HepG2 (cell line): ENCODE measurements at regions not wholly inside any gene's neighbourhood (a gene's known extent, or its start where the extent isn't known, plus 50 kb on each side); places are given as distances from the start of the nearest gene placed in this dataset.

ENCODE experiments used
- ATAC-seq: fragments of 200-7000 bp; cut with Tn5 transposase; 3 replicates; pipeline ENCODE4 v1.9.1; 2020; ENCODE audit warnings: mild to moderate bottlenecking, moderate library complexity
- BruUV-seq: library from RNA; stranded (reverse); fragments of 400-500 nt; replicated peaks from 2 replicates; lab custom pipeline; 2021; lab: Mats Ljungman, UMichigan
- CTCF ChIA-PET: fragments of 300-600 bp; formaldehyde crosslinking; extraction: SDS; loops from one replicate; lab custom pipeline; 2021; ENCODE audit warnings: low total read pairs, inconsistent platforms, low intra/inter-chr PET ratio; lab: Yijun Ruan, JAX
- POLR2A ChIA-PET: fragments of 350-600 bp; sonication (Branson Sonifier 250); formaldehyde crosslinking; loops from one replicate; lab custom pipeline; 2020; ENCODE audit warnings: antibody characterized with exemption, inconsistent platforms; lab: Yijun Ruan, JAX
- DNase-seq: peaks from one replicate; pipeline ENCODE4 v3.0.0-alpha.2; 2015; ENCODE audit warnings: low spot score
- FAIRE-seq: peaks from 3 replicates; lab custom pipeline; 2011; peaks lifted over from hg19 to GRCh38; lab: Jason Lieb, UNC
- H2AFZ ChIP-seq: one replicate; pipeline ENCODE4 v1.6.1; 2011; ENCODE audit warnings: low read length, inconsistent platforms
- H3K27ac ChIP-seq: fragments of 300-600 bp; 3 replicates; pipeline ENCODE4 v1.8.0; 2011; ENCODE audit warnings: mixed run types, mild to moderate bottlenecking, mixed read lengths, low read length, inconsistent platforms; ENCODE audit not compliant: insufficient read depth; ENCODE audit errors: extremely low read length
- H3K27me3 ChIP-seq, 2 experiments: fragments of 200-600 bp in 1 of 2; 2 replicates in 1 of 2; 3 replicates in 1 of 2; pipeline versions ENCODE4 v1.6.0 to v1.8.0; 2011; ENCODE audit warnings: low read length in 2 of 2, mild to moderate bottlenecking in 2 of 2, moderate library complexity in 2 of 2, inconsistent platforms in 1 of 2; ENCODE audit not compliant: insufficient read depth in 2 of 2, control insufficient read depth in 1 of 2
- H3K36me3 ChIP-seq, 2 experiments: fragments of 200-600 bp in 1 of 2; replicated peaks in 1 of 2; 2 replicates in 1 of 2; 3 replicates in 1 of 2; pipeline versions ENCODE4 v1.5.1 to v1.8.0; 2011; ENCODE audit warnings: low read length in 2 of 2, inconsistent platforms in 1 of 2; ENCODE audit not compliant: insufficient read depth in 2 of 2, control insufficient read depth in 1 of 2
- H3K4me1 ChIP-seq: 2 replicates; pipeline ENCODE4 v1.5.1; 2012; ENCODE audit warnings: low read length, inconsistent platforms; ENCODE audit not compliant: insufficient read depth
- H3K4me2 ChIP-seq: 2 replicates; pipeline ENCODE4 v1.6.0; 2011; ENCODE audit warnings: low read depth, low read length, inconsistent platforms
- H3K4me3 ChIP-seq, 3 experiments: fragments of 200-600 bp in 1 of 3; sonication (generic), shearing (Covaris generic) in 1 of 3; replicated peaks in 1 of 3; 2 replicates each; pipeline ENCODE4 v1.5.1; 2011 to 2016; ENCODE audit warnings: low read length in 3 of 3, inconsistent platforms in 2 of 3, low read depth in 2 of 3, mild to moderate bottlenecking in 2 of 3, control low read depth in 1 of 3, mixed read lengths in 1 of 3; ENCODE audit not compliant: insufficient read depth in 1 of 3
- H3K79me2 ChIP-seq: one replicate; pipeline ENCODE4 v1.6.1; 2011; ENCODE audit warnings: low read length, inconsistent platforms; ENCODE audit not compliant: insufficient read depth
- H3K9ac ChIP-seq: 2 replicates; pipeline ENCODE4 v1.6.0; 2011; ENCODE audit warnings: mild to moderate bottlenecking, low read depth, low read length, inconsistent platforms; ENCODE audit not compliant: insufficient read depth
- H3K9me3 ChIP-seq: 2 replicates; pipeline ENCODE4 v1.5.1; 2012; ENCODE audit warnings: mild to moderate bottlenecking, low read length
- H4K20me1 ChIP-seq: 2 replicates; pipeline ENCODE4 v1.6.0; 2011; ENCODE audit warnings: inconsistent platforms, mild to moderate bottlenecking, low read length, moderate library complexity; ENCODE audit not compliant: insufficient read depth
- BCL6 ChIP-seq: IDR thresholded peaks from 2 replicates; pipeline ENCODE4 v1.6.1; 2016; ENCODE audit warnings: missing genetic modification reagents, missing compliant biosample characterization
- EP300 ChIP-seq, 3 experiments: sonication (generic) in 1 of 3; formaldehyde crosslinking in 1 of 3; IDR thresholded peaks; 2 replicates each; pipeline versions ENCODE4 v1.5.1 to v1.6.1; 2011 to 2020; ENCODE audit warnings: low read depth in 2 of 3, low read length in 2 of 3, borderline replicate concordance in 1 of 3, improper control_type of control experiment in 1 of 3, mild to moderate bottlenecking in 1 of 3, missing genetic modification reagents in 1 of 3, moderate library complexity in 1 of 3
- FOXA3 ChIP-seq: IDR thresholded peaks from 2 replicates; pipeline ENCODE4 v1.6.1; 2016; ENCODE audit warnings: missing genetic modification reagents, missing compliant biosample characterization
- FOXP1 ChIP-seq, 2 experiments: fragments of 450-650 bp in 1 of 2; IDR thresholded peaks; 2 replicates each; pipeline ENCODE4 v1.6.1; 2017 to 2018; ENCODE audit warnings: antibody characterized with exemption in 1 of 2
- HNF4G ChIP-seq, 2 experiments: sonication (generic) in 1 of 2; formaldehyde crosslinking in 1 of 2; IDR thresholded peaks; 2 replicates each; pipeline versions ENCODE4 v1.4.0 to v1.6.1; 2011 to 2020; ENCODE audit warnings: borderline replicate concordance in 2 of 2, low read depth in 2 of 2, mild to moderate bottlenecking in 2 of 2, low read length in 1 of 2, missing genetic modification reagents in 1 of 2, moderate library complexity in 1 of 2
- PPARG ChIP-seq: conservative IDR thresholded peaks from 2 replicates; pipeline ENCODE4 v1.6.1; 2016; ENCODE audit warnings: missing biosample characterization, missing genetic modification reagents
- ZNF180 ChIP-seq: sonication (generic); formaldehyde crosslinking; IDR thresholded peaks from 2 replicates; pipeline ENCODE4 v1.4.0; 2020; ENCODE audit warnings: low read depth, missing genetic modification reagents, borderline replicate concordance
- WGBS: methylation state at CpG from one replicate; pipeline ENCODE4 v1.1.6; 2017; ENCODE audit warnings: low lambda C conversion rate; 5-methylcytosine and 5-hydroxymethylcytosine counted together
- in situ Hi-C: cut with HindIII; loops from 2 replicates; pipeline ENCODE4 v1.10.0; 2017; ENCODE audit warnings: low pct_unique_long_range_greater_than_20kb; ENCODE audit not compliant: extremely low pct_ligation_motif_present
- intact Hi-C: fragments of 100-400 bp; cut with micrococcal nuclease; formaldehyde crosslinking; loops from one replicate; pipeline ENCODE4 v1.10.0; 2022; ENCODE audit not compliant: unreplicated experiment
- TF ChIP-seq, protein P1 (sequence below): sonication (generic); formaldehyde crosslinking; conservative IDR thresholded peaks from 2 replicates; pipeline ENCODE4 v1.4.0; 2020; ENCODE audit warnings: mild to moderate bottlenecking, missing genetic modification reagents, moderate library complexity
- TF ChIP-seq, protein P2 (sequence below): sonication (generic); formaldehyde crosslinking; IDR thresholded peaks from 2 replicates; pipeline ENCODE4 v1.4.0; 2020; ENCODE audit warnings: missing genetic modification reagents, mild to moderate bottlenecking, borderline replicate concordance
- TF ChIP-seq, protein P3 (sequence below): IDR thresholded peaks from 2 replicates; pipeline ENCODE4 v1.4.0; 2020; ENCODE audit warnings: mild to moderate bottlenecking, missing genetic modification reagents

DNA sequence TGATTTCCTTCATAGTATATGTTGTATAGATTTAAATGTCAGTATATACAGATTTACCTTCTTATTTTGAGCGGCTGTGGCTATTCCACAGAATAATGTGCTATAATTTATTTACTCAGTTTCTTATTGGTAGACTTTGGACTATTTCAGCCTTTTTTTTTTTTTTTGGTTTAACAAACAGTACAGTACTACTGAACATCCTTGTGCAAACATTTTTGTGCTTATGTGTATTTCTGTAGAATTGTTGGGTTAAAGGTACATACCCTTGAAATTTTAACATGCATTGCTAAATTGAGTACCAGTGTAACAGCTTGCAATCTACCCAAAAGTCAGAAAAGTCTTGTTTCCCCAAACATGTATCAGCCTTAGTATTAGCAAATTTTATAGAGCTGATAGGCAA, 68.8 kb downstream of the HHEX start:
- ChIA-PET POLR2A (no interaction called here), CTCF (no interaction called here)
- no peak overlapping the region for H3K9ac ChIP-seq
- H3K27me3 ChIP-seq = 0 out of 5 replicates have a peak, but pooled peaks cover 0 to 2% of the 10 kb centered on the region in 2 experiments
- intact Hi-C loops (no loop called here), in situ Hi-C loops (no loop called here)
- ATAC-seq (no peak), FAIRE-seq (no peak), DNase-seq (peak; percentile 25)
- H3K36me3 ChIP-seq = no peaks in the 10 kb centered on the region
- H3K27ac ChIP-seq = no peak overlapping the region
- WGBS = 0% methylated on average over 1 of the region's 1 CpG
- H3K4me3 ChIP-seq = no peak overlapping the region
- H4K20me1 ChIP-seq = no peaks in the 10 kb centered on the region
- peaks cover 64% of the 10 kb centered on the region for H3K4me1 ChIP-seq
- BruUV-seq = no TSS peak
- no peaks in the 10 kb centered on the region for H3K9me3 ChIP-seq
- no peaks in the 10 kb centered on the region for H3K79me2 ChIP-seq
- peak overlapping the region; percentile 29 for H3K4me2 ChIP-seq
- no peak overlapping the region for H2AFZ ChIP-seq
- peak; percentile 63 for TF ChIP-seq PPARG (CRISPR knock-in tag)
- TF ChIP-seq EP300 (IDR thresholded peaks at IDR 0.05; ENCODE audit: low read depth in 2 of 2, low read length in 2 of 2) = peak in 1 of 2 experiments; percentile 17; a peak in 1 of 4 replicates
- no peak for TF ChIP-seq EP300 (CRISPR knock-in tag; IDR thresholded peaks at IDR 0.05; ENCODE audit: borderline replicate concordance)
- TF ChIP-seq, protein P1, sequence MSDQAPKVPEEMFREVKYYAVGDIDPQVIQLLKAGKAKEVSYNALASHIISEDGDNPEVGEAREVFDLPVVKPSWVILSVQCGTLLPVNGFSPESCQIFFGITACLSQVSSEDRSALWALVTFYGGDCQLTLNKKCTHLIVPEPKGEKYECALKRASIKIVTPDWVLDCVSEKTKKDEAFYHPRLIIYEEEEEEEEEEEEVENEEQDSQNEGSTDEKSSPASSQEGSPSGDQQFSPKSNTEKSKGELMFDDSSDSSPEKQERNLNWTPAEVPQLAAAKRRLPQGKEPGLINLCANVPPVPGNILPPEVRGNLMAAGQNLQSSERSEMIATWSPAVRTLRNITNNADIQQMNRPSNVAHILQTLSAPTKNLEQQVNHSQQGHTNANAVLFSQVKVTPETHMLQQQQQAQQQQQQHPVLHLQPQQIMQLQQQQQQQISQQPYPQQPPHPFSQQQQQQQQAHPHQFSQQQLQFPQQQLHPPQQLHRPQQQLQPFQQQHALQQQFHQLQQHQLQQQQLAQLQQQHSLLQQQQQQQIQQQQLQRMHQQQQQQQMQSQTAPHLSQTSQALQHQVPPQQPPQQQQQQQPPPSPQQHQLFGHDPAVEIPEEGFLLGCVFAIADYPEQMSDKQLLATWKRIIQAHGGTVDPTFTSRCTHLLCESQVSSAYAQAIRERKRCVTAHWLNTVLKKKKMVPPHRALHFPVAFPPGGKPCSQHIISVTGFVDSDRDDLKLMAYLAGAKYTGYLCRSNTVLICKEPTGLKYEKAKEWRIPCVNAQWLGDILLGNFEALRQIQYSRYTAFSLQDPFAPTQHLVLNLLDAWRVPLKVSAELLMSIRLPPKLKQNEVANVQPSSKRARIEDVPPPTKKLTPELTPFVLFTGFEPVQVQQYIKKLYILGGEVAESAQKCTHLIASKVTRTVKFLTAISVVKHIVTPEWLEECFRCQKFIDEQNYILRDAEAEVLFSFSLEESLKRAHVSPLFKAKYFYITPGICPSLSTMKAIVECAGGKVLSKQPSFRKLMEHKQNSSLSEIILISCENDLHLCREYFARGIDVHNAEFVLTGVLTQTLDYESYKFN (CRISPR knock-in tag) = peak; percentile 64
- peak; percentile 35; the same call in 1 of the 2 replicates for TF ChIP-seq FOXA3 (CRISPR knock-in tag)
- TF ChIP-seq HNF4G (IDR thresholded peaks at IDR 0.05; ENCODE audit: borderline replicate concordance, low read depth, low read length) = peak; percentile 29; the same call in 1 of the 2 replicates
- no peak for TF ChIP-seq HNF4G (CRISPR knock-in tag; IDR thresholded peaks at IDR 0.05; ENCODE audit: borderline replicate concordance, low read depth)
- TF ChIP-seq FOXP1 (IDR thresholded peaks at IDR 0.05) = no peak
- TF ChIP-seq FOXP1 (CRISPR knock-in tag; IDR thresholded peaks at IDR 0.05) = peak; percentile 28; the same call in 1 of the 2 replicates
- TF ChIP-seq, protein P2, sequence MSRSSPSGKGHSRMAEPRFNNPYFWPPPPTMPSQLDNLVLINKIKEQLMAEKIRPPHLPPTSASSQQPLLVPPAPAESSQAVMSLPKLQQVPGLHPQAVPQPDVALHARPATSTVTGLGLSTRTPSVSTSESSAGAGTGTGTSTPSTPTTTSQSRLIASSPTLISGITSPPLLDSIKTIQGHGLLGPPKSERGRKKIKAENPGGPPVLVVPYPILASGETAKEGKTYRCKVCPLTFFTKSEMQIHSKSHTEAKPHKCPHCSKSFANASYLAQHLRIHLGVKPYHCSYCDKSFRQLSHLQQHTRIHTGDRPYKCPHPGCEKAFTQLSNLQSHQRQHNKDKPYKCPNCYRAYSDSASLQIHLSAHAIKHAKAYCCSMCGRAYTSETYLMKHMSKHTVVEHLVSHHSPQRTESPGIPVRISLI (CRISPR knock-in tag) = peak; percentile 79; the same call in 1 of the 2 replicates
- TF ChIP-seq, protein P3, sequence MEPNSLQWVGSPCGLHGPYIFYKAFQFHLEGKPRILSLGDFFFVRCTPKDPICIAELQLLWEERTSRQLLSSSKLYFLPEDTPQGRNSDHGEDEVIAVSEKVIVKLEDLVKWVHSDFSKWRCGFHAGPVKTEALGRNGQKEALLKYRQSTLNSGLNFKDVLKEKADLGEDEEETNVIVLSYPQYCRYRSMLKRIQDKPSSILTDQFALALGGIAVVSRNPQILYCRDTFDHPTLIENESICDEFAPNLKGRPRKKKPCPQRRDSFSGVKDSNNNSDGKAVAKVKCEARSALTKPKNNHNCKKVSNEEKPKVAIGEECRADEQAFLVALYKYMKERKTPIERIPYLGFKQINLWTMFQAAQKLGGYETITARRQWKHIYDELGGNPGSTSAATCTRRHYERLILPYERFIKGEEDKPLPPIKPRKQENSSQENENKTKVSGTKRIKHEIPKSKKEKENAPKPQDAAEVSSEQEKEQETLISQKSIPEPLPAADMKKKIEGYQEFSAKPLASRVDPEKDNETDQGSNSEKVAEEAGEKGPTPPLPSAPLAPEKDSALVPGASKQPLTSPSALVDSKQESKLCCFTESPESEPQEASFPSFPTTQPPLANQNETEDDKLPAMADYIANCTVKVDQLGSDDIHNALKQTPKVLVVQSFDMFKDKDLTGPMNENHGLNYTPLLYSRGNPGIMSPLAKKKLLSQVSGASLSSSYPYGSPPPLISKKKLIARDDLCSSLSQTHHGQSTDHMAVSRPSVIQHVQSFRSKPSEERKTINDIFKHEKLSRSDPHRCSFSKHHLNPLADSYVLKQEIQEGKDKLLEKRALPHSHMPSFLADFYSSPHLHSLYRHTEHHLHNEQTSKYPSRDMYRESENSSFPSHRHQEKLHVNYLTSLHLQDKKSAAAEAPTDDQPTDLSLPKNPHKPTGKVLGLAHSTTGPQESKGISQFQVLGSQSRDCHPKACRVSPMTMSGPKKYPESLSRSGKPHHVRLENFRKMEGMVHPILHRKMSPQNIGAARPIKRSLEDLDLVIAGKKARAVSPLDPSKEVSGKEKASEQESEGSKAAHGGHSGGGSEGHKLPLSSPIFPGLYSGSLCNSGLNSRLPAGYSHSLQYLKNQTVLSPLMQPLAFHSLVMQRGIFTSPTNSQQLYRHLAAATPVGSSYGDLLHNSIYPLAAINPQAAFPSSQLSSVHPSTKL (CRISPR knock-in tag) = peak; percentile 68
- 0 out of 2 replicates have a peak, but pooled peaks have one; percentile 8 for TF ChIP-seq BCL6 (CRISPR knock-in tag)
- TF ChIP-seq ZNF180 (CRISPR knock-in tag) = no peak
